Activated naive CD4-positive, alpha-beta T cell treated with anti-CD3 and anti-CD28 coated beads for 36 hours (primary cell): ENCODE measurements at regions not wholly inside any gene's neighbourhood (a gene's known extent, or its start where the extent isn't known, plus 50 kb on each side); places are given as distances from the start of the nearest gene placed in this dataset.

ENCODE experiments used
- CTCF ChIA-PET: fragments of 350-600 bp; sonication (Branson Sonifier 250); formaldehyde crosslinking; loops from one replicate; lab custom pipeline; 2021; ENCODE audit warnings: antibody characterized with exemption; lab: Charles Lee
- DNase-seq: peaks from one replicate; pipeline ENCODE4 v3.0.0-alpha.2; 2020
- H3K27ac Mint-ChIP-seq: one replicate; pipeline ENCODE4 v1.8.0; 2021; ENCODE audit warnings: mild to moderate bottlenecking, mixed read lengths
- H3K27me3 Mint-ChIP-seq: one replicate; pipeline ENCODE4 v1.8.0; 2021; ENCODE audit warnings: low read depth, mixed read lengths
- H3K36me3 Mint-ChIP-seq: one replicate; pipeline ENCODE4 v1.8.0; 2021; ENCODE audit warnings: low read depth, mixed read lengths
- H3K4me1 Mint-ChIP-seq: one replicate; pipeline ENCODE4 v1.8.0; 2021; ENCODE audit warnings: low read depth, mixed read lengths
- H3K4me3 Mint-ChIP-seq: one replicate; pipeline ENCODE4 v1.8.0; 2021; ENCODE audit warnings: mild to moderate bottlenecking, moderate library complexity, mixed read lengths
- H3K9me3 Mint-ChIP-seq: one replicate; pipeline ENCODE4 v1.8.0; 2021; ENCODE audit warnings: mixed read lengths
- intact Hi-C: fragments of 100-400 bp; cut with micrococcal nuclease; formaldehyde crosslinking; loops from one replicate; pipeline ENCODE4 v1.15.1; 2023

DNA sequence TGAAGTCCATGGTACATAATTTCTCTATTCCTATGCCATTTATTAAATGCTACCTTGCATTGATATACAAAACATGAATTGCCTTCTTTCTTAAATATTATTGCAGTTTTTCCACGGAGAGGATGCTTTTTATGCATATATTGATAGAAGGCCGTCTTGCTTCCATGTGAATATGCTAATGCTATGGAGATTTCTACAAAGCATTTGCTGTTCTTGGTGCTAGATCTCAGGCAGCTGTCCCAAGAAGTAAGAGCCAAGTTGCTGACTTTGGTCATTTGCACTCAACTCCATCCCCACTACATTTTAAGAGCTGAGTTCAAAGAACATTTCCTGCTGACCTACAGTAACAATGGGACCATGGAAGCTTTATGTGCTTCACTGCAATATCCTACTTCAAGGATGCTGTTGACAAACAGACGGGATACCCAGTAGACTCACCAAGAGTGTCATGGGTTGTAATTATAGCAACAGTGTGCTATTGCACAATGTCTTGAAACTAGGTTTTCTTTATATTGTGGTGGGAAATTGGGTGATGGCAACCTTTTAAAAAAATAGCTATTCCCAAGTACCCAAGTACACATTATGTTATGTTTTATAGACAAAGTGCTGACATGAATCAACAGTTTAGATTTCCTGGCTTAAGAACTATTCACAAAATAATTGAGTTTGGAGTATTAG lies 1172.4 kb upstream of the PIK3C3 start:
- no peaks in the 10 kb centered on the region for H3K27me3 Mint-ChIP-seq
- H3K9me3 Mint-ChIP-seq, result peaks cover 12% of the 10 kb centered on the region
- no peak overlapping the region for H3K27ac Mint-ChIP-seq
- no peak for DNase-seq
- no peaks in the 10 kb centered on the region for H3K36me3 Mint-ChIP-seq
- CTCF ChIA-PET, result no interaction called here
- H3K4me1 Mint-ChIP-seq, result no peaks in the 10 kb centered on the region
- intact Hi-C loops, result no loop called here
- H3K4me3 Mint-ChIP-seq, result no peak overlapping the region

DNA sequence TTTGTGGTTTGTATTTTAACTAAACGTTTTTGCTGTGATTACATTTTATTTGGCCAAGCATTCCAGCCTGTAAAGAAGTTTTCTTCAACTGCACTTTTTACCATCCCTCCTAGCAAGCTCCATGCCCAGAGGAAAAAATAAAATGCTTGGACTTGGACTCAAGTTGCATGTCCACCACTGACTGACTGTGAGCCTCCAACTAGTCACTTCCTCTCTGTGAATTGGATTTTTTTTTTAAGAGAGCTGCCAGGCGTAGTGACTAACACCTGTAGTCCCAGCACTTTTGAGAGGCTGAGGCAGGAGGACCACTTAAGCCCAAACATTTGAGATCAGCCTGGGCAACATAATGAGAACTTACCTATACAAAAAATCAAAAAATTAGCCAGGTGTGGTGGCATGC lies 1185.2 kb upstream of the PIK3C3 start:
- CTCF ChIA-PET, result no interaction called here
- no peak overlapping the region for H3K27ac Mint-ChIP-seq
- peaks cover 5% of the 10 kb centered on the region for H3K9me3 Mint-ChIP-seq
- H3K4me3 Mint-ChIP-seq, result no peak overlapping the region
- H3K4me1 Mint-ChIP-seq, result no peaks in the 10 kb centered on the region
- DNase-seq, result no peak
- intact Hi-C loops, result no loop called here
- no peaks in the 10 kb centered on the region for H3K27me3 Mint-ChIP-seq
- no peaks in the 10 kb centered on the region for H3K36me3 Mint-ChIP-seq

DNA sequence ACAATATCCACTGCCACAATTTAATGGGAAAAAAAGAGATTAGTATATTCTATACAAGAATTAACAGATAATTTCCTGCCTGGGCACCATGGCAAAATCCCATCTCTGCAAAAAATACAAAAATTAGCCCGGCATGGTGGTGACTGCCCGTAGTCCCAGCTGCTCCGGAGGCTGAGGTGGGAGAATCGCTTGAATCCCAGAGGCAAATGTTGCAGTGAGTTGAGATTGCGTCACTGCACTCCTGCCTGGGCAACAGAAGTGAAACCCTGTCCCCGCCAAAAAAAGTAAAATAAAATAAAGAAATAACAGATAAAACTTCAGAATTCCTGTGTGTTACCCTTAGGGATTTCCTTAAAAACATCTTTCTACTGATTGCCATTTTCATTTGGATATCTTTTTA lies 1194.8 kb upstream of the PIK3C3 start:
- intact Hi-C loops, result no loop called here

DNA sequence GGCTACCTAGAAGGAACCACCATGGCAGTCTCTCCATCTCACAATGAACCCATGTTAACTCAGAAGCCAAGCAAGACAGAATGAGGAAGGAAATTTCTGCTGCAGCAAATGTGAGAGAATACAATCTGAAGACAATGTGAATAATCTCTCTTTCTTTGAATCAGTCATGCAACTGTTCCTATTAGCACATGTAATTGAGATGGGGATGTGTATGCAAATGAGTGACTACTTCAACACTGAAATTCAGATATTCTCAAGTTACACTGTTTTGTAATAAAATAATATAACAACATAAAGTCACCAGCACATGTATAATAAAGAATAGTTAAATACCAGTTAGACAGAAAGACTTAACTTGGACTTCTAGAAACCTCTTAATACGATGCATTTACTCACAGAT lies 1200.6 kb upstream of the PIK3C3 start:
- H3K9me3 Mint-ChIP-seq, result peaks cover 5% of the 10 kb centered on the region
- no peaks in the 10 kb centered on the region for H3K27me3 Mint-ChIP-seq
- intact Hi-C loops, result no loop called here
- CTCF ChIA-PET, result no interaction called here
- no peak overlapping the region for H3K27ac Mint-ChIP-seq
- H3K36me3 Mint-ChIP-seq, result no peaks in the 10 kb centered on the region
- H3K4me3 Mint-ChIP-seq, result no peak overlapping the region
- no peaks in the 10 kb centered on the region for H3K4me1 Mint-ChIP-seq
- DNase-seq, result no peak

More for the DNA sequence above, 1194.8 kb upstream of the PIK3C3 start:
- H3K36me3 Mint-ChIP-seq, result no peaks in the 10 kb centered on the region
- DNase-seq, result no peak
- H3K27ac Mint-ChIP-seq, result no peak overlapping the region
- peaks cover 1% of the 10 kb centered on the region for H3K9me3 Mint-ChIP-seq
- CTCF ChIA-PET, result no interaction called here
- no peaks in the 10 kb centered on the region for H3K4me1 Mint-ChIP-seq
- no peak overlapping the region for H3K4me3 Mint-ChIP-seq
- no peaks in the 10 kb centered on the region for H3K27me3 Mint-ChIP-seq

DNA sequence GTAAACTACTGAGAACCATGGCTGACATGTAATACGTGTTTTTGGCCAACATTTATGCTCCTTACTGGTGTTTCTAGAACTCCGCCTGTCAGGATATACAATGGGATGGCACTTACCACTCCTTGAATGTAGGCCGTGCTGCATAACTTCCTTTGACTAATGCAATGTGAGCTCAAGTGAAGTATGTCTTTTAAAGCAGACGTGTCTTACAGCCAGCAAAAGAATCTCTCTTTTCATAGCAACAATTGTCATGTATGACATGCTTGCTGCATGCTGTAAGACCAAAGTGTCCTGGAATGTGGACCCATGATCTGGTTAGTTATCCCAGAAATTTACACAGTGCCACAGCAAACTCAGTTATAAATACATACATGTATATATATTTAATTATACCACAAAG lies 1202.7 kb upstream of the PIK3C3 start:
- Mint-ChIP-seq H3K4me1 (no peaks in the 10 kb centered on the region), H3K27ac (no peak overlapping the region), H3K36me3 (no peaks in the 10 kb centered on the region), H3K4me3 (no peak overlapping the region), H3K9me3 (peaks cover 10% of the 10 kb centered on the region), H3K27me3 (no peaks in the 10 kb centered on the region)
- intact Hi-C loops, result no loop called here
- CTCF ChIA-PET, result interaction anchor here (0.7 kb wide), 1 partner anchor 163 kb away, joined by 3 read pairs; no protein-coding TSS in a partner anchor
- DNase-seq, result no peak

DNA sequence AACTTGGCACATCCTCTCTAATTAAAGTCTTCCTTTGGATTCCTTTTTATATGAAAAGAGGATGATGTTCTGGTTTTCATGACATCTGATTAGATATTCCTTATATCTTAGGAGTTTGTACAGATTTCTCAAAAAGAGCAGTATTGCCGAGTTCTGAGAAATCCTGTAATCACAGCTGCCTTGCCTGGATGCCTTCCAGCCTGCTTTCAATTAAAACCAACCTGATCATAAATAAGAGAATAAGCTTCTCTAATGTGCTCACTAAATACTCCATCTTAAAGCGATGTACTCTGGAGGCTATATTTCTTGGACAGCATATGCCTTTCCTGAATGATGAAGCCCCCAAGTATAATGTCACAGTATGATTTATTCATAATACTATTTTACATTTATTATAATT lies 1203.8 kb upstream of the PIK3C3 start:
- Mint-ChIP-seq H3K27ac (no peak overlapping the region), H3K9me3 (peaks cover 15% of the 10 kb centered on the region), H3K4me3 (no peak overlapping the region), H3K4me1 (no peaks in the 10 kb centered on the region), H3K27me3 (no peaks in the 10 kb centered on the region), H3K36me3 (no peaks in the 10 kb centered on the region)
- intact Hi-C loops, result no loop called here
- DNase-seq, result no peak
- CTCF ChIA-PET, result no interaction called here

DNA sequence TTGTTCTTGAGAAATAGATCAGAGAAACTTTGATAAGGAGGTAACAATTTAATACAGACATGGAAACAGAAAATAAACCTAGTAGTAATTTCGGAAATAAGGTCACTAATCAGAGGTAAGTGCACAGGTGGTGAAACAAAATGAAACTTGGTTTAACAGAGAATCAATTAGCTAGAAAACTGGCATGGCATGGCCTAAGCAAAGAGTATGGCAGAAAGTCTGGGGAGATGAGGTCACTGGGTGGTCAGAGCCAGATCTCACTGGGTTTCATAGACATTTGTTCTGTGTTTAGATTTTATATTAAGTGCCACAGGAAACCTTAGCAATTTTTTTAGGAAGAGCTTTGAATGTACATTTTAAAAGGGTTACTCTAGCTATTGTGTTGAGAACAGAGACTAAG lies 1216.0 kb upstream of the PIK3C3 start:
- DNase-seq, result no peak
- no peak overlapping the region for H3K27ac Mint-ChIP-seq
- no peaks in the 10 kb centered on the region for H3K4me1 Mint-ChIP-seq
- intact Hi-C loops, result no loop called here
- no peaks in the 10 kb centered on the region for H3K27me3 Mint-ChIP-seq
- CTCF ChIA-PET, result interaction anchor here (0.6 kb wide), 1 partner anchor 1215 kb away, joined by 3 read pairs; no protein-coding TSS in a partner anchor
- H3K9me3 Mint-ChIP-seq, result peaks cover 7% of the 10 kb centered on the region
- H3K36me3 Mint-ChIP-seq, result no peaks in the 10 kb centered on the region
- no peak overlapping the region for H3K4me3 Mint-ChIP-seq

DNA sequence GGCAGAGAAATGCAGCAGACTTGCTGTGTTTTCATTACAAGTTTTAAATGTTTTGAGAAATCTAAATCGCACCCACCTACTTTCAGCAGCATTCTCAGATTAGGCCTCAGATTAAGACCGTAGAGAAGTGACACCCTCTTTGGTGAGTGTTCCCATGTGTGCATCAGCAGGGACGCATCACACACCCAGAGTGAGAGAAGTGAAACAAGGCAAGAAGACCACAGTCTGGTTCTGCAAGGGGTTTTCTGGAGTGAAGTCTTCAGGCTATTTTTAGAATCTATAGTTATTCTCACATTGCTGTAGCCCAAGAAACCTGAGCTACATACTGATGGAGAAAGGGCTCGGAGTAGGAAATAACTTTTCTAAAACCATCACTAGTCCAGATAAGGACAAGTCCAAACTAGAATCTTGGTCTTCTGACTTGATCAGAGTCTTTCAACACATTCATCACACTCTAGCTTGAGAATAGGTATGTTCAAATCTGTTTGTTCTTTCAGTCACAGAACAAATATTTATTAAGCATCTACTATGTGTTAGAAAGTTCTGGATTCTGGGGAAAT lies 1216.6 kb upstream of the PIK3C3 start:
- Mint-ChIP-seq H3K27me3 (no peaks in the 10 kb centered on the region), H3K4me1 (no peaks in the 10 kb centered on the region), H3K27ac (no peak overlapping the region), H3K36me3 (no peaks in the 10 kb centered on the region), H3K4me3 (no peak overlapping the region), H3K9me3 (peaks cover 7% of the 10 kb centered on the region)
- intact Hi-C loops, result no loop called here
- CTCF ChIA-PET, result no interaction called here
- DNase-seq, result no peak

DNA sequence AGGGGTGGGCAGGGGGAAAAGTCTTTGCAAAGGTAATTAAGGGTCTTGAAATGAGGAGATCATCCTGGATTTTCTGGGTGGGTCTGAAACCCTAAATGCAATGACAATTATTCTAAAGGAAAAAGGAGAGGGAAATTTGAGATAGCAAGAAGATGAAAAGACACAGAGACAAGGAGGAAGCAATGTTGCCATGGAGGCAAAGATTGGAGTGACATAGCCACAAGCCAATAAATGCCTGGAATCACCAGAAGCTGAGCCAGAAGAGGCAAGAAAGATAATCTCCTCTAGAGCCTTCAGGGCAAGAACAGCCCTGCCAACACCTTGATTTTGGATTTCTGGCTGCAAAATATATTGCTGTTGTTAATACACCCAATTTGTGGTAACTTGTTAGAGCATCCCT lies 1246.3 kb upstream of the PIK3C3 start:
- Mint-ChIP-seq H3K4me3 (no peak overlapping the region), H3K36me3 (no peaks in the 10 kb centered on the region), H3K4me1 (no peaks in the 10 kb centered on the region), H3K27me3 (no peaks in the 10 kb centered on the region), H3K9me3 (peaks cover 7% of the 10 kb centered on the region), H3K27ac (no peak overlapping the region)
- CTCF ChIA-PET, result no interaction called here
- no peak for DNase-seq
- intact Hi-C loops, result no loop called here

DNA sequence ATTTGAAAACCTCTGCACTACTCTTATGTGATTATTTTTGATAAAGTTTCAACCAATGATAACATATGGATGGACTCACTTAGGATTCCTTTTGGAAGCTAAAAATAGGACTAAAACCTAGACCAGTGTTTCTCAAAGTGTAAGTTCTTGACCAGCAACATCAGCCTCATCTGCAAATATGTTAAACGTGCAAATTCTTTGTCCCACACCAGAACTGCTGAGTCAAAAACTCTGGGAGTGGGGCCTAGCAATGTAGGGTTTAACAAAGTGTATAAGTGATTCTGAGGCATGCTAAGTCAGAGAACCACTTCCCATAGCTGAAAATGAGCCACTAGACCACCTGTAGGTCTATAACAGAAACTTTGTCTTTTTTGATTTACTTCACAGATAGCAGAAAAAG lies 1247.2 kb upstream of the PIK3C3 start:
- Mint-ChIP-seq H3K9me3 (peaks cover 10% of the 10 kb centered on the region), H3K27me3 (no peaks in the 10 kb centered on the region), H3K4me3 (no peak overlapping the region), H3K4me1 (no peaks in the 10 kb centered on the region), H3K36me3 (no peaks in the 10 kb centered on the region), H3K27ac (no peak overlapping the region)
- no peak for DNase-seq
- CTCF ChIA-PET, result no interaction called here
- intact Hi-C loops, result no loop called here

DNA sequence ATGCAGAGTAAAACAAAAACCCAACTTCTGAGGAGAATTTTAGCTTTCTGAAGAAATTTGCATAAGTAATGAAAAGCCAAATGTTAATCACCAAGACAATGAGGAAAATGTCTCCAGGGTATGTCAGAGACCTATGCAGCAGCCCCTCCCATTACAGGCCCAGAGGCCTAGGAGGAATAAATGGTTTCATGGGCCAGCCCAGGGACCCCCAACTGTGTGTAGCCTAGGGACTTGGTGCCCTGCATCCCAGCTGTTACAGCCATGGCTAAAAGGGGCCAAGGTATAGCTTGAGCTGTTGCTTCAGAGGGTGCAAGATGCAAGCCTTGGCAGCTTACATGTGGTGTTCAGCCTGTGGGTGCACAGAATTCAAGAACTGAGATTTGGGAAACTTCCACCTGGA lies 1256.9 kb upstream of the PIK3C3 start:
- Mint-ChIP-seq H3K27me3 (no peaks in the 10 kb centered on the region), H3K4me1 (no peaks in the 10 kb centered on the region), H3K9me3 (peaks cover 18% of the 10 kb centered on the region), H3K36me3 (no peaks in the 10 kb centered on the region), H3K27ac (no peak overlapping the region), H3K4me3 (no peak overlapping the region)
- intact Hi-C loops, result no loop called here
- CTCF ChIA-PET, result no interaction called here
- DNase-seq, result no peak

DNA sequence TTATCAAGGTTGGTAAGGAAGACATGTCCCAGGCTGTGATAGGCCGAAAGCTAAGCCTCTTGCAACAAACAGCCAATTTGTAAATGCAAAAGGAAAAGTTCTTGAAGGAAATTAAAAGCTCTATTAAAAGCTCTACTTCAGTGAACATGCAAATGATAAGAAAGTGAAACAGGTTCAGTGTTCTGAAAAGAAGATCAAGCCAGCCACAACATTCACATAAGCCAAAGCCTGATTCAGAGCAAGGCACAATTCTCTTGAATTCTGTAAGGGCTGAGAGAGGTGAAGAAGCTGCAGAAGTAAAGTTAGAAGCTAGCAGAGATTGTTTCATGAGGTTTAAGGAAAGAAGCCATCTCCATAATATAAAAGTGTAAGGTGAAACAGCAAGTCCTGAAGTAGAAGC lies 1259.5 kb upstream of the PIK3C3 start:
- Mint-ChIP-seq H3K27ac (no peak overlapping the region), H3K9me3 (peaks cover 13% of the 10 kb centered on the region), H3K36me3 (no peaks in the 10 kb centered on the region), H3K27me3 (no peaks in the 10 kb centered on the region), H3K4me1 (no peaks in the 10 kb centered on the region), H3K4me3 (no peak overlapping the region)
- no peak for DNase-seq
- CTCF ChIA-PET, result no interaction called here
- intact Hi-C loops, result no loop called here

DNA sequence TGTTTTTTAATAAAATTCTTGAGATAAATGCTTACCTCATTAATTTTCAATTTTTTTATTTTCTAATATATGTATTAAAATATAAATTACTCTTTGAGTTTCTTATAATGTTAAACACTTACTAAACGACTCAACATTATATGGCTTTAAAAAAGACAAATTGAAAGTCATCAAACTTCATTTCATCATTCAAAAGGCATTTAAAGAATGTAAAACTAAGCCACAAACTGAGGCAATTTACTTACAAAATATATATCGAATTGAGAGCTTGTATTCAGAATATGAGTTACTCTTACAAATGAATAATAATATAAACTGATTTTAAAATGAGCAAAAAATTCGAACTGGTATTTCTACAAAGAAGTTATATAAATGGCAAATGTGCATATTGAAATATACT lies 1262.2 kb upstream of the PIK3C3 start:
- no peaks in the 10 kb centered on the region for H3K4me1 Mint-ChIP-seq
- H3K36me3 Mint-ChIP-seq, result no peaks in the 10 kb centered on the region
- H3K4me3 Mint-ChIP-seq, result no peak overlapping the region
- H3K9me3 Mint-ChIP-seq, result peaks cover 6% of the 10 kb centered on the region
- no peaks in the 10 kb centered on the region for H3K27me3 Mint-ChIP-seq
- no peak overlapping the region for H3K27ac Mint-ChIP-seq
- no peak for DNase-seq
- intact Hi-C loops, result no loop called here
- CTCF ChIA-PET, result no interaction called here
